CD14-positive monocyte (primary cell): ENCODE measurements at regions not wholly inside any gene's neighbourhood (a gene's known extent, or its start where the extent isn't known, plus 50 kb on each side); places are given as distances from the start of the nearest gene placed in this dataset.

Experiments used
- DNase-seq, 3 donors: peaks; one replicate each; pipeline ENCODE4 v3.0.0-alpha.2; 2011 to 2022
- H2AFZ ChIP-seq: 2 replicates; pipeline ENCODE4 v1.6.0; 2012; ENCODE audit warnings: mild to moderate bottlenecking, low read depth, low read length, inconsistent platforms; ENCODE audit not compliant: insufficient read depth, poor library complexity, severe bottlenecking
- H3K27ac ChIP-seq, 2 donors: 1 replicate in 1 of 2; 2 replicates in 1 of 2; pipeline ENCODE4 v1.5.1; 2012 to 2013; ENCODE audit warnings: low read length in 2 of 2, control low read depth in 1 of 2, inconsistent platforms in 1 of 2, low read depth in 1 of 2, mild to moderate bottlenecking in 1 of 2
- H3K27me3 ChIP-seq, 2 donors: one replicate each; pipeline versions ENCODE4 v1.6.0 to v1.6.1; 2011 to 2013; ENCODE audit warnings: low read length in 2 of 2; ENCODE audit not compliant: control insufficient read depth in 2 of 2, insufficient read depth in 2 of 2
- H3K36me3 ChIP-seq, 2 donors: replicated peaks in 1 of 2; 1 replicate in 1 of 2; 2 replicates in 1 of 2; pipeline versions ENCODE4 v1.5.1 to v1.6.1; 2012 to 2013; ENCODE audit warnings: low read length in 2 of 2, control low read depth in 1 of 2, inconsistent platforms in 1 of 2, mild to moderate bottlenecking in 1 of 2; ENCODE audit not compliant: insufficient read depth in 2 of 2, control insufficient read depth in 1 of 2
- H3K4me1 ChIP-seq, 2 donors: 1 replicate in 1 of 2; 2 replicates in 1 of 2; pipeline versions ENCODE4 v1.5.1 to v1.6.1; 2012 to 2013; ENCODE audit warnings: low read length in 2 of 2, control low read depth in 1 of 2, inconsistent platforms in 1 of 2, mild to moderate bottlenecking in 1 of 2, moderate library complexity in 1 of 2; ENCODE audit not compliant: insufficient read depth in 2 of 2, control insufficient read depth in 1 of 2
- H3K4me2 ChIP-seq: replicated peaks from 2 replicates; pipeline ENCODE3; 2012; ENCODE audit warnings: low read length, moderate library complexity, mild to moderate bottlenecking; ENCODE audit not compliant: poor library complexity, severe bottlenecking; ENCODE audit errors: extremely low read depth
- H3K4me3 ChIP-seq, 3 experiments: fragments of 200-600 bp in 1 of 3; sonication (generic) in 1 of 3; replicated peaks in 1 of 3; 1 replicate in 2 of 3; 2 replicates in 1 of 3; pipeline ENCODE4 v1.5.1; 2011 to 2013; ENCODE audit warnings: low read length in 3 of 3, mild to moderate bottlenecking in 3 of 3, control low read depth in 2 of 3, low read depth in 2 of 3, inconsistent platforms in 1 of 3, moderate library complexity in 1 of 3
- H3K79me2 ChIP-seq: 2 replicates; pipeline ENCODE4 v1.6.0; 2012; ENCODE audit warnings: mild to moderate bottlenecking, control low read depth, inconsistent platforms, low read length, moderate library complexity; ENCODE audit not compliant: insufficient read depth
- H3K9ac ChIP-seq: 2 replicates; pipeline ENCODE4 v1.6.0; 2017; ENCODE audit warnings: low read length, mild to moderate bottlenecking; ENCODE audit not compliant: insufficient read depth, poor library complexity, severe bottlenecking
- H3K9me3 ChIP-seq, 2 donors: replicated peaks in 1 of 2; 1 replicate in 1 of 2; 2 replicates in 1 of 2; pipeline versions ENCODE4 v1.5.1 to v1.6.1; 2012 to 2013; ENCODE audit warnings: low read length in 2 of 2, control low read depth in 1 of 2; ENCODE audit not compliant: control insufficient read depth in 1 of 2, insufficient read depth in 1 of 2
- H4K20me1 ChIP-seq: 2 replicates; pipeline ENCODE4 v1.6.0; 2012; ENCODE audit warnings: mild to moderate bottlenecking, low read length, control low read depth, moderate library complexity; ENCODE audit not compliant: insufficient read depth
- H3K27ac Mint-ChIP-seq, 7 donors: one replicate each; pipeline ENCODE4 v1.8.0; 2020; ENCODE audit warnings: mild to moderate bottlenecking in 7 of 7, mixed read lengths in 7 of 7, moderate library complexity in 6 of 7, inconsistent platforms in 2 of 7
- H3K27me3 Mint-ChIP-seq, 3 donors: one replicate each; pipeline ENCODE4 v1.8.0; 2021 to 2022; ENCODE audit warnings: low read depth in 3 of 3, mild to moderate bottlenecking in 3 of 3, mixed read lengths in 3 of 3, moderate library complexity in 3 of 3, inconsistent platforms in 1 of 3
- H3K36me3 Mint-ChIP-seq, 2 donors: one replicate each; pipeline ENCODE4 v1.8.0; 2020; ENCODE audit warnings: mixed read lengths in 2 of 2, inconsistent platforms in 1 of 2, mild to moderate bottlenecking in 1 of 2
- H3K4me1 Mint-ChIP-seq: one replicate; pipeline ENCODE4 v1.8.0; 2020; ENCODE audit warnings: mild to moderate bottlenecking, mixed read lengths
- H3K4me3 Mint-ChIP-seq, 2 donors: one replicate each; pipeline ENCODE4 v1.8.0; 2020; ENCODE audit warnings: mild to moderate bottlenecking in 2 of 2, mixed read lengths in 2 of 2, moderate library complexity in 1 of 2
- H3K9me3 Mint-ChIP-seq, 7 donors: one replicate each; pipeline ENCODE4 v1.8.0; 2020 to 2022; ENCODE audit warnings: mixed read lengths in 7 of 7, mild to moderate bottlenecking in 6 of 7, moderate library complexity in 6 of 7, inconsistent platforms in 2 of 7
- WGBS: methylation state at CpG from one replicate; pipeline ENCODE4 v1.1.5; 2013; ENCODE audit warnings: missing lambda C conversion rate; ENCODE audit not compliant: insufficient coverage; 5-methylcytosine and 5-hydroxymethylcytosine counted together
- intact Hi-C, 2 donors: fragments of 100-400 bp; cut with micrococcal nuclease; formaldehyde crosslinking; loops; one replicate each; pipeline versions ENCODE4 v1.15.0 to v1.15.1; 2023
- TF ChIP-seq, protein P1 (sequence below): fragments of 200-600 bp; IDR thresholded peaks from one replicate; pipeline ENCODE4 v1.8.0; 2022; ENCODE audit warnings: antibody characterized with exemption, mild to moderate bottlenecking

DNA sequence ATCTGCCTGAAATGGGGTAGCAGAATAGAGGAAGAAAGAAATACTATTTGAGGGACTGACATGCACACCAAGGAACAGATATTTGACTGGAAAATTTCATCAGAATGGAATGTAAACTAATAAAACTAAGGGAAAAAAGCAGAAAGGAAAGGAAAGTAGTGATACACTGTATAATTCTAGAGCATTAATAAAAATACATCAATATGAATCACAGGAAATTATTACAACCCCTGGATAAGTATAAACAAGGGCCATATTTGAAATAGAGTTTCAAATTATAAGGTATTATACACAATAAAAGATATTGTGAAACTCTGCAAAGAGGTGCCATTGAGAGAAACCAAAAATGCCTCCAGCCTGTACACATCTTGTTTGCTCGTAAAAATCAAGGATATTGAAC is 149.6 kb downstream of the ICOS start:
- peaks cover 2 to 4% (median 2%) of the 10 kb centered on the region in 3 donors for H3K27me3 Mint-ChIP-seq
- no peak overlapping the region for H2AFZ ChIP-seq
- no peak overlapping the region for H3K27ac ChIP-seq
- no peak overlapping the region for H3K4me3 Mint-ChIP-seq
- no peaks in the 10 kb centered on the region for H3K36me3 ChIP-seq
- no peak overlapping the region for H3K4me3 ChIP-seq
- no peaks in the 10 kb centered on the region for H3K27me3 ChIP-seq
- H3K9me3 Mint-ChIP-seq: peaks cover 0 to 3% (median 0%) of the 10 kb centered on the region in 7 donors
- H3K9ac ChIP-seq: no peak overlapping the region
- no peak for DNase-seq
- H3K4me2 ChIP-seq: no peak overlapping the region
- no peaks in the 10 kb centered on the region for H4K20me1 ChIP-seq
- H3K4me1 ChIP-seq: no peaks in the 10 kb centered on the region
- H3K4me1 Mint-ChIP-seq: no peaks in the 10 kb centered on the region
- no peaks in the 10 kb centered on the region for H3K79me2 ChIP-seq
- TF ChIP-seq, protein P1, sequence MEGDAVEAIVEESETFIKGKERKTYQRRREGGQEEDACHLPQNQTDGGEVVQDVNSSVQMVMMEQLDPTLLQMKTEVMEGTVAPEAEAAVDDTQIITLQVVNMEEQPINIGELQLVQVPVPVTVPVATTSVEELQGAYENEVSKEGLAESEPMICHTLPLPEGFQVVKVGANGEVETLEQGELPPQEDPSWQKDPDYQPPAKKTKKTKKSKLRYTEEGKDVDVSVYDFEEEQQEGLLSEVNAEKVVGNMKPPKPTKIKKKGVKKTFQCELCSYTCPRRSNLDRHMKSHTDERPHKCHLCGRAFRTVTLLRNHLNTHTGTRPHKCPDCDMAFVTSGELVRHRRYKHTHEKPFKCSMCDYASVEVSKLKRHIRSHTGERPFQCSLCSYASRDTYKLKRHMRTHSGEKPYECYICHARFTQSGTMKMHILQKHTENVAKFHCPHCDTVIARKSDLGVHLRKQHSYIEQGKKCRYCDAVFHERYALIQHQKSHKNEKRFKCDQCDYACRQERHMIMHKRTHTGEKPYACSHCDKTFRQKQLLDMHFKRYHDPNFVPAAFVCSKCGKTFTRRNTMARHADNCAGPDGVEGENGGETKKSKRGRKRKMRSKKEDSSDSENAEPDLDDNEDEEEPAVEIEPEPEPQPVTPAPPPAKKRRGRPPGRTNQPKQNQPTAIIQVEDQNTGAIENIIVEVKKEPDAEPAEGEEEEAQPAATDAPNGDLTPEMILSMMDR: no peak
- H3K27ac Mint-ChIP-seq: no peak overlapping the region
- no CpG with 5 or more reads among the region's 1 CpG for WGBS
- no peaks in the 10 kb centered on the region for H3K36me3 Mint-ChIP-seq
- intact Hi-C loops: no loop called here
- no peaks in the 10 kb centered on the region for H3K9me3 ChIP-seq

DNA sequence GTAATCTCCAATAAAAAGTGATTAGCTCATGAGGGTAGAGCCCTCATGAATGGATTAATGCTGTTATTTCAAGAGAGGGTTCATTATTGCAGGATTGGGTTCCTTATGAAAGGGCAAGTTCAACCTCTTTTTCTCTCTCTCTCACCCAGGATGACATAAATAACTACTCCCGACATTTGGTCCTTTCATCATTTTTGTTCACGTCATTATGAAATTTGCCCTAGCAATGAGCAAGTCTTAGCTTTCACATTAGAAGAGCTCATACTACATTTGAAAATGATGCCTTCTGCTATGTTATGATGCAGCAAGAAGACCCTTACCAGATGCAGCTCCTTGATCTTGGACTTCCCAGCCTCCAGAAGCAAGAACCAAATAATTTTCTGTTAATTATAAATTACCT is 152.5 kb downstream of the ICOS start:
- no peaks in the 10 kb centered on the region for H3K27me3 ChIP-seq
- H3K4me1 ChIP-seq: no peaks in the 10 kb centered on the region
- H4K20me1 ChIP-seq: no peaks in the 10 kb centered on the region
- TF ChIP-seq, protein P1: no peak
- no peak overlapping the region for H3K4me2 ChIP-seq
- intact Hi-C loops: no loop called here
- 100% methylated on average over 2 of the region's 2 CpGs for WGBS
- no peak overlapping the region for H3K27ac Mint-ChIP-seq
- H3K79me2 ChIP-seq: no peaks in the 10 kb centered on the region
- H3K4me3 ChIP-seq: no peak overlapping the region
- no peaks in the 10 kb centered on the region for H3K9me3 ChIP-seq
- no peak for DNase-seq
- peaks cover 0 to 9% (median 5%) of the 10 kb centered on the region in 7 donors for H3K9me3 Mint-ChIP-seq
- H2AFZ ChIP-seq: no peak overlapping the region
- H3K4me1 Mint-ChIP-seq: no peaks in the 10 kb centered on the region
- no peaks in the 10 kb centered on the region for H3K36me3 Mint-ChIP-seq
- no peak overlapping the region for H3K9ac ChIP-seq
- no peak overlapping the region for H3K27ac ChIP-seq
- H3K36me3 ChIP-seq: no peaks in the 10 kb centered on the region
- H3K4me3 Mint-ChIP-seq: no peak overlapping the region
- H3K27me3 Mint-ChIP-seq: peaks cover 0 to 2% (median 2%) of the 10 kb centered on the region in 3 donors
